Hematopoietic multipotent progenitor cell (in vitro differentiated cells): ENCODE measurements at regions not wholly inside any gene's neighbourhood (a gene's known extent, or its start where the extent isn't known, plus 50 kb on each side); places are given as distances from the start of the nearest gene placed in this dataset.

Experiments
- DNase-seq, 3 donors: peaks; one replicate each; pipeline ENCODE4 v3.0.0-alpha.2; 2011 to 2015; ENCODE audit warnings: low read depth in 2 of 3, low spot score in 2 of 3

GRCh38 chr5:124796495-124796894 lies 50.1 kb upstream of the ZNF608 start:
- no peak for DNase-seq

GRCh38 chr5:124797665-124798087 lies 51.2 kb upstream of the ZNF608 start:
- no peak for DNase-seq

GRCh38 chr5:124798890-124799289 lies 52.5 kb upstream of the ZNF608 start:
- no peak for DNase-seq

- peak in 1 of 3 donors; percentile 21 for DNase-seq
These were observed 55.1 kb upstream of the ZNF608 start for GRCh38 chr5:124801551-124801950.

- DNase-seq = no peak
These were observed 57.3 kb upstream of the ZNF608 start for GRCh38 chr5:124803617-124804323.

GRCh38 chr5:124806026-124806372 lies 59.6 kb upstream of the ZNF608 start:
- no peak for DNase-seq

GRCh38 chr5:124806373-124807077 lies 60.1 kb upstream of the ZNF608 start:
- DNase-seq = peak in 2 of 3 donors; percentile 26 to 52

- no peak for DNase-seq
These were observed 62.4 kb upstream of the ZNF608 start for GRCh38 chr5:124808842-124809268.

- no peak for DNase-seq
These were observed 64.1 kb upstream of the ZNF608 start for GRCh38 chr5:124810396-124811006.

- DNase-seq = no peak
These were observed 66.4 kb upstream of the ZNF608 start for GRCh38 chr5:124812771-124813358.

- DNase-seq = no peak
These were observed 69.9 kb upstream of the ZNF608 start for GRCh38 chr5:124816381-124816780.

GRCh38 chr5:124819201-124819600 lies 72.8 kb upstream of the ZNF608 start:
- no peak for DNase-seq

- no peak for DNase-seq
These were observed 76.2 kb upstream of the ZNF608 start for GRCh38 chr5:124822647-124823046.

GRCh38 chr5:124823380-124823779 lies 76.9 kb upstream of the ZNF608 start:
- no peak for DNase-seq

GRCh38 chr5:124824637-124825158 lies 78.3 kb upstream of the ZNF608 start:
- no peak for DNase-seq

- no peak for DNase-seq
These were observed 79.0 kb upstream of the ZNF608 start for GRCh38 chr5:124825250-124825982.

- no peak for DNase-seq
These were observed 79.5 kb upstream of the ZNF608 start for GRCh38 chr5:124825983-124826337.

GRCh38 chr5:124828731-124829234 lies 82.3 kb upstream of the ZNF608 start:
- DNase-seq = no peak

GRCh38 chr5:124831687-124832240 lies 85.3 kb upstream of the ZNF608 start:
- no peak for DNase-seq

GRCh38 chr5:124832510-124832909 lies 86.1 kb upstream of the ZNF608 start:
- no peak for DNase-seq
